Thyroid gland (tissue), 4 donors: ENCODE measurements at regions not wholly inside any gene's neighbourhood (a gene's known extent, or its start where the extent isn't known, plus 50 kb on each side); places are given as distances from the start of the nearest gene placed in this dataset.

Experiments
- DNase-seq, 2 donors: peaks; one replicate each; pipeline ENCODE4 v3.0.0-alpha.2; 2019
- H3K27ac ChIP-seq, 3 donors: fragments of 200-600 bp; sonication (generic); 1 replicate in 2 of 3; 2 replicates in 1 of 3; pipeline ENCODE4 v1.5.1; 2016 to 2019; ENCODE audit warnings: mild to moderate bottlenecking in 1 of 3, moderate library complexity in 1 of 3
- H3K27me3 ChIP-seq: fragments of 200-600 bp; sonication (generic); one replicate; pipeline ENCODE4 v1.5.1; 2019
- H3K36me3 ChIP-seq, 2 donors: fragments of 200-600 bp; sonication (generic); one replicate each; pipeline ENCODE4 v1.5.1; 2016 to 2019
- H3K4me1 ChIP-seq, 2 donors: fragments of 200-600 bp; sonication (generic); one replicate each; pipeline ENCODE4 v1.5.1; 2017 to 2019
- H3K4me3 ChIP-seq, 3 donors: fragments of 200-600 bp; sonication (generic); replicated peaks in 1 of 3; 1 replicate in 2 of 3; 2 replicates in 1 of 3; pipeline ENCODE4 v1.5.1; 2016; ENCODE audit warnings: mild to moderate bottlenecking in 1 of 3
- H3K9me3 ChIP-seq: fragments of 200-600 bp; sonication (generic); one replicate; pipeline ENCODE4 v1.5.1; 2017
- POLR2A ChIP-seq, 2 donors: fragments of 450-650 bp; IDR thresholded peaks; one replicate each; pipeline ENCODE4 v1.6.1; 2017; ENCODE audit warnings: antibody characterized with exemption in 2 of 2, mild to moderate bottlenecking in 2 of 2, moderate library complexity in 1 of 2
- WGBS, 2 donors: methylation state at CpG; one replicate each; pipeline ENCODE4 v1.1.5; 2017; 5-methylcytosine and 5-hydroxymethylcytosine counted together
- intact Hi-C: fragments of 100-400 bp; cut with DNase I; formaldehyde crosslinking; loops from one replicate; pipeline ENCODE4 v1.15.1; 2023
- TF ChIP-seq, protein P1 (sequence below), 6 experiments: fragments of 200-600 bp in 3 of 6; fragments of 450-650 bp in 3 of 6; sonication (generic) in 3 of 6; IDR thresholded peaks; one replicate each; pipeline ENCODE4 v1.5.1; 2016 to 2019; ENCODE audit warnings: antibody characterized with exemption in 6 of 6, mild to moderate bottlenecking in 2 of 6, inconsistent platforms in 1 of 6, moderate library complexity in 1 of 6

DNA sequence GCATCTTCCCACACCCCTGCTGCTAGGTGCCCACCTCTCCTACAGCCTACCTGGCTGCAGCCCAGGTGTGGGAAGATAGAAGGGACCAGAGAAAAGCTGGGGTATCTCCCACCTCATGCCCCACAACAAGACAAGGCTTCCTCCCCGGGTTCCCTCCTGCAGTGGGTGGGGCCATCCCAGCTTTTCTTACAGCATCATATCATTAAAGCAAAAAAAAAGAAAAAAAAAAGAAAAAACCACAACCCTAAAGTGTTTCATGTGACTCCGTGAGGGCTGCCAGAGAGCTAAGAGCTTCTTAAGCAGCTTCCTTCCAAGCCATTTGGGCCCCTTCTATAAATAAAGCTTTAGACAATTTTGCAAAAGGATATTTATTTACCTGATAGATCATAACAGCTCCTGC lies 455.4 kb upstream of the TSHZ3 start:
- no peaks in the 10 kb centered on the region for H3K4me1 ChIP-seq
- 42 to 56% methylated on average over 2 of the region's 2 CpGs for WGBS, 2 donors
- H3K4me3 ChIP-seq, result no peak overlapping the region
- TF ChIP-seq, protein P1, sequence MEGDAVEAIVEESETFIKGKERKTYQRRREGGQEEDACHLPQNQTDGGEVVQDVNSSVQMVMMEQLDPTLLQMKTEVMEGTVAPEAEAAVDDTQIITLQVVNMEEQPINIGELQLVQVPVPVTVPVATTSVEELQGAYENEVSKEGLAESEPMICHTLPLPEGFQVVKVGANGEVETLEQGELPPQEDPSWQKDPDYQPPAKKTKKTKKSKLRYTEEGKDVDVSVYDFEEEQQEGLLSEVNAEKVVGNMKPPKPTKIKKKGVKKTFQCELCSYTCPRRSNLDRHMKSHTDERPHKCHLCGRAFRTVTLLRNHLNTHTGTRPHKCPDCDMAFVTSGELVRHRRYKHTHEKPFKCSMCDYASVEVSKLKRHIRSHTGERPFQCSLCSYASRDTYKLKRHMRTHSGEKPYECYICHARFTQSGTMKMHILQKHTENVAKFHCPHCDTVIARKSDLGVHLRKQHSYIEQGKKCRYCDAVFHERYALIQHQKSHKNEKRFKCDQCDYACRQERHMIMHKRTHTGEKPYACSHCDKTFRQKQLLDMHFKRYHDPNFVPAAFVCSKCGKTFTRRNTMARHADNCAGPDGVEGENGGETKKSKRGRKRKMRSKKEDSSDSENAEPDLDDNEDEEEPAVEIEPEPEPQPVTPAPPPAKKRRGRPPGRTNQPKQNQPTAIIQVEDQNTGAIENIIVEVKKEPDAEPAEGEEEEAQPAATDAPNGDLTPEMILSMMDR (IDR thresholded peaks at IDR 0.05), result no peak
- TF ChIP-seq POLR2A (IDR thresholded peaks at IDR 0.05), result no peak
- intact Hi-C loops, result no loop called here
- no peak overlapping the region for H3K27ac ChIP-seq
- DNase-seq, result peak; percentile 5 to 9
- no peaks in the 10 kb centered on the region for H3K36me3 ChIP-seq
- H3K27me3 ChIP-seq, result no peaks in the 10 kb centered on the region
- no peaks in the 10 kb centered on the region for H3K9me3 ChIP-seq

- H3K36me3 ChIP-seq, result no peaks in the 10 kb centered on the region
- no peaks in the 10 kb centered on the region for H3K9me3 ChIP-seq
- no peaks in the 10 kb centered on the region for H3K27me3 ChIP-seq
- H3K4me1 ChIP-seq, result no peaks in the 10 kb centered on the region
- intact Hi-C loops, result no loop called here
- WGBS, 2 donors, result 84% methylated on average over 6 of the region's 6 CpGs
- no peak for TF ChIP-seq POLR2A (IDR thresholded peaks at IDR 0.05)
- TF ChIP-seq, protein P1 (IDR thresholded peaks at IDR 0.05), result no peak
- H3K27ac ChIP-seq, result no peak overlapping the region
- DNase-seq, result no peak
- no peak overlapping the region for H3K4me3 ChIP-seq
Observed at GRCh38 chr19:31810536-31811109, 461.4 kb upstream of the TSHZ3 start.

DNA sequence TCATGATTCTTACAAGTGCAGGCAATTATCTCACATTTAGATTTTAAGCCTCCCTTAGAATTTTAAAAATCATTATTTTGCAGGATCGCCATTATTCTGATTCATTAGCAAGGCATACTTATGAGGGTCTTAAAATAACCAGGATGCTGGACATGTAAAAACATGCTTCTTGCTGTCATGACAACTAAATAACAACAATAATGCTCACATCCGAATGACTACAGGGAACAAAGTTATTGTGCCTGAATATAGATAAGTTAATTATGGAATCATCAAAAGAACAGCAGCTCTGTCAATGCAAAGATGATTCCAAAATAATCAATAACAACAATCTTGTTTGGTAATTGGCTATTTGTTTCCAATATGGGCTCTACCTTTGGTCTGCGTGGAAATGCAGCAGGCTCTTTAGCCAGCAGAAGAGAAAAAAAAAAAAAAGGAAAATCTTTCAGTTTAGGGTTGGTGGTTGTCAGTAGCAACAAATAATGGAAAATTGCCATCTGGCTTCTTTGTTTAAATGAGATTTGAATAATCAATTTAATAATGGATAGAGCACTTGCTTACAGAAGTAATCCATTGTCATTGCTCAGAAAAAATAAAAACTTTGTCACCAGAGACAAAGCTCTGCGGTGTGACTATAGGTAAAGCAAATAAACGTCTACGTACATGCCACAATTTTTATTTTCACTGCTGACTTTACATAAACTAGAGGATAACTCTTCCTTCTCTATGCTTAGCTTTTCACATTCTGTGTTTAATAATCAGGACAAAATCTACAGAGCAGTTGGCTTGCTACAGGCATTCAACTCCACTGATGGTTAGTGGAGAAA lies 468.9 kb upstream of the TSHZ3 start:
- H3K4me3 ChIP-seq, result no peak overlapping the region

DNA sequence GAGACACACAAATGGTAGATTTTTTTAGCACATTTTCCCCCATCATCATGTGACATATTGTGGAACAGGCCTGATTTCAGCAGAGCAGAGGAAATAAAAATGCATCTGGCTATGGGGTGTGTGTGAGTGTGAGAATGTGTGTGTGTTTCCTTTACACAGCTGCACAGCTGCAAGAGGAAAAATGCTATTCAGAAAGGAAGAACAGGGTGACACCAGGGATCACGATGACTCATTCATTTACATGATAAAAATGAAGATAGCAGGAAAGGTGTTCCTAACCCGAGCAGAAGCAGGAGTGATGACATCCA lies 469.5 kb upstream of the TSHZ3 start:
- no peaks in the 10 kb centered on the region for H3K27me3 ChIP-seq
- no peak overlapping the region for H3K4me3 ChIP-seq
- WGBS, 2 donors, result 42 to 52% methylated on average over 2 of the region's 2 CpGs
- intact Hi-C loops, result no loop called here
- DNase-seq, result no peak
- H3K36me3 ChIP-seq, result no peaks in the 10 kb centered on the region
- no peaks in the 10 kb centered on the region for H3K9me3 ChIP-seq
- H3K4me1 ChIP-seq, result no peaks in the 10 kb centered on the region
- H3K27ac ChIP-seq, result no peak overlapping the region
- TF ChIP-seq POLR2A (IDR thresholded peaks at IDR 0.05), result no peak
- TF ChIP-seq, protein P1 (IDR thresholded peaks at IDR 0.05), result no peak

More for the DNA sequence above, 468.9 kb upstream of the TSHZ3 start:
- H3K27ac ChIP-seq, result no peak overlapping the region
- H3K27me3 ChIP-seq, result no peaks in the 10 kb centered on the region
- WGBS, 2 donors, result 76 to 81% methylated on average over 6 of the region's 6 CpGs
- intact Hi-C loops, result no loop called here
- TF ChIP-seq, protein P1 (IDR thresholded peaks at IDR 0.05), result no peak
- TF ChIP-seq POLR2A (IDR thresholded peaks at IDR 0.05), result no peak
- H3K36me3 ChIP-seq, result no peaks in the 10 kb centered on the region
- H3K9me3 ChIP-seq, result no peaks in the 10 kb centered on the region
- no peaks in the 10 kb centered on the region for H3K4me1 ChIP-seq
- DNase-seq, result no peak

DNA sequence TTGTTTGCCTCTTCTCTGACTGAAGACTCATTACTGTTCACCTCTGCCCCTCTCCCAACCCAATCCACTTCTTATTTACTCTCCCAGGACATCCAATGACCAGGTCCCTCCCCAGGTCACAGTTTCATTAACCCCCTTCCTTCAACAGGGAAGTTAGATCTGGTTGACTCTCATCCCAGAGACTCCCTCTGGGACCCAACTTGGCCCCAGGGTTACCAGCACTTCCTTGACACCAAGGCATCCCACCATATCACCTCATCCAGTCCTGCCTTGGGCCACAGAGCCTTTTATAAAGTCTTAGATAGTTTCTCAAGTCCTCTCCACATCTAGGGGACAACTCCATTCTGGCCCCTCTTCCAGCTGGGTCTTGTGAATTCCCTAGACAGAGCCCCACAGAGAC lies 470.6 kb upstream of the TSHZ3 start:
- H3K4me3 ChIP-seq, result no peak overlapping the region
- no peak overlapping the region for H3K27ac ChIP-seq
- no peaks in the 10 kb centered on the region for H3K36me3 ChIP-seq
- no peaks in the 10 kb centered on the region for H3K9me3 ChIP-seq
- DNase-seq, result no peak
- H3K4me1 ChIP-seq, result no peaks in the 10 kb centered on the region
- intact Hi-C loops, result no loop called here
- TF ChIP-seq, protein P1 (IDR thresholded peaks at IDR 0.05), result no peak
- no peak for TF ChIP-seq POLR2A (IDR thresholded peaks at IDR 0.05)
- H3K27me3 ChIP-seq, result no peaks in the 10 kb centered on the region
